Endothelial cell of umbilical vein (primary cell): ENCODE measurements at regions not wholly inside any gene's neighbourhood (a gene's known extent, or its start where the extent isn't known, plus 50 kb on each side); places are given as distances from the start of the nearest gene placed in this dataset.

ENCODE experiments used
- BruUV-seq: library from RNA; stranded (reverse); fragments of 400-500 nt; replicated peaks from 2 replicates; lab custom pipeline; 2021; lab: Mats Ljungman, UMichigan
- CTCF ChIA-PET: fragments of 300-600, 350-600 bp; sonication (Branson Sonifier 250); formaldehyde crosslinking; loops from one replicate; lab custom pipeline; 2021; ENCODE audit warnings: antibody characterized with exemption, inconsistent platforms; lab: Charles Lee
- POLR2A ChIA-PET: fragments of 300-600, 350-600 bp; sonication (Branson Sonifier 250); formaldehyde crosslinking; loops from one replicate; lab custom pipeline; 2021; ENCODE audit warnings: antibody characterized with exemption, inconsistent platforms; lab: Charles Lee
- DNase-seq: peaks from one replicate; pipeline ENCODE4 v3.0.0-alpha.2; 2011; ENCODE audit warnings: low read depth, low spot score
- FAIRE-seq: peaks from 2 replicates; lab custom pipeline; 2011; peaks lifted over from hg19 to GRCh38; lab: Jason Lieb, UNC
- H2AFZ ChIP-seq: 2 replicates; pipeline ENCODE4 v1.6.0; 2012; ENCODE audit warnings: low read depth, low read length, control low read depth, inconsistent platforms
- H3K27ac ChIP-seq: 2 replicates; pipeline ENCODE4 v1.5.1; 2011; ENCODE audit warnings: low read depth, mild to moderate bottlenecking, control low read depth, low read length, moderate library complexity; ENCODE audit not compliant: insufficient read depth
- H3K27me3 ChIP-seq, 2 experiments: 2 replicates each; pipeline versions ENCODE4 v1.6.0 to v1.6.1; 2011; ENCODE audit warnings: low read length in 2 of 2, mixed read lengths in 1 of 2; ENCODE audit not compliant: control insufficient read depth in 2 of 2, insufficient read depth in 2 of 2
- H3K36me3 ChIP-seq, 2 experiments: 2 replicates in 1 of 2; 3 replicates in 1 of 2; pipeline ENCODE4 v1.5.1; 2011; ENCODE audit warnings: low read length in 2 of 2, mild to moderate bottlenecking in 1 of 2, moderate library complexity in 1 of 2; ENCODE audit not compliant: control insufficient read depth in 2 of 2, insufficient read depth in 2 of 2; ENCODE audit errors: extremely low read depth in 1 of 2
- H3K4me1 ChIP-seq: 3 replicates; pipeline ENCODE4 v1.5.1; 2011; ENCODE audit warnings: mild to moderate bottlenecking, low read length; ENCODE audit not compliant: control insufficient read depth, insufficient read depth; ENCODE audit errors: extremely low read depth
- H3K4me2 ChIP-seq: 2 replicates; pipeline ENCODE4 v1.6.1; 2011; ENCODE audit warnings: low read length, control low read depth, mixed read lengths; ENCODE audit not compliant: insufficient read depth
- H3K4me3 ChIP-seq, 3 experiments: fragments of 200-600 bp in 1 of 3; sonication (generic), shearing (Covaris generic) in 1 of 3; replicated peaks in 1 of 3; 2 replicates each; pipeline ENCODE4 v1.5.1; 2011 to 2016; ENCODE audit warnings: control low read depth in 3 of 3, low read length in 3 of 3, mild to moderate bottlenecking in 2 of 3, inconsistent platforms in 1 of 3, low read depth in 1 of 3, moderate library complexity in 1 of 3; ENCODE audit not compliant: insufficient read depth in 1 of 3
- H3K79me2 ChIP-seq: 2 replicates; pipeline ENCODE4 v1.6.0; 2012; ENCODE audit warnings: low read length, inconsistent platforms; ENCODE audit not compliant: control insufficient read depth, insufficient read depth
- H3K9ac ChIP-seq: replicated peaks from 2 replicates; pipeline ENCODE3; 2011; ENCODE audit warnings: low read length, control low read depth; ENCODE audit not compliant: insufficient read depth; ENCODE audit errors: extremely low read depth
- H3K9me1 ChIP-seq: replicated peaks from 3 replicates; pipeline ENCODE4 v1.6.0; 2011; ENCODE audit warnings: mild to moderate bottlenecking, low read length; ENCODE audit not compliant: control insufficient read depth, insufficient read depth; ENCODE audit errors: extremely low read depth
- H3K9me3 ChIP-seq: replicated peaks from 2 replicates; pipeline ENCODE4 v1.5.1; 2012; ENCODE audit warnings: low read length, inconsistent platforms; ENCODE audit not compliant: control insufficient read depth, insufficient read depth
- H4K20me1 ChIP-seq: replicated peaks from 2 replicates; pipeline ENCODE3; 2011; ENCODE audit warnings: mild to moderate bottlenecking, low read length; ENCODE audit not compliant: control insufficient read depth, insufficient read depth; ENCODE audit errors: extremely low read depth
- CTCF ChIP-seq, 2 donors: IDR thresholded peaks; 1 replicate in 1 of 2; 2 replicates in 1 of 2; pipeline ENCODE4 v1.5.1; 2011; ENCODE audit warnings: low read length in 2 of 2, mild to moderate bottlenecking in 2 of 2, moderate library complexity in 2 of 2, control low read depth in 1 of 2, inconsistent platforms in 1 of 2, low read depth in 1 of 2; ENCODE audit not compliant: insufficient read depth in 1 of 2; ENCODE audit errors: extremely low read depth in 1 of 2
- EZH2 ChIP-seq: IDR thresholded peaks from 2 replicates; pipeline ENCODE4 v1.6.1; 2012; ENCODE audit warnings: borderline replicate concordance, low read depth, mild to moderate bottlenecking, moderate library complexity, low read length, inconsistent platforms; ENCODE audit not compliant: severe bottlenecking
- FOS ChIP-seq: IDR thresholded peaks from 2 replicates; pipeline ENCODE4 v1.6.1; 2011; ENCODE audit warnings: mild to moderate bottlenecking, low read length, moderate library complexity, borderline replicate concordance; ENCODE audit not compliant: insufficient read depth
- GATA2 ChIP-seq: IDR thresholded peaks from 2 replicates; pipeline ENCODE4 v1.7.0; 2011; ENCODE audit warnings: low read depth, mild to moderate bottlenecking, moderate library complexity, mixed read lengths, low read length; ENCODE audit not compliant: insufficient read length, insufficient read depth
- JUN ChIP-seq: IDR thresholded peaks from 2 replicates; pipeline ENCODE4 v1.6.1; 2011; ENCODE audit warnings: borderline replicate concordance, low read depth; ENCODE audit not compliant: insufficient read length, insufficient read depth
- MYC ChIP-seq: IDR thresholded peaks from one replicate; pipeline ENCODE4 v1.6.1; 2011; ENCODE audit warnings: mild to moderate bottlenecking, low read depth, low read length
- POLR2A ChIP-seq: IDR thresholded peaks from 2 replicates; pipeline ENCODE4 v1.6.1; 2012; ENCODE audit warnings: low read depth, mild to moderate bottlenecking, control low read depth, low read length
- POLR2AphosphoS5 ChIP-seq: IDR thresholded peaks from 2 replicates; pipeline ENCODE4 v1.6.1; 2012; ENCODE audit warnings: low read depth, mild to moderate bottlenecking, control low read depth, low read length, moderate library complexity; ENCODE audit not compliant: insufficient read depth
- dilution Hi-C: fragments of 300-500 bp; cut with MboI; formaldehyde crosslinking; loops from one replicate; pipeline ENCODE4 v1.15.0; 2019; ENCODE audit warnings: low sequenced_read_pairs; ENCODE audit not compliant: extremely low pct_ligation_motif_present
- intact Hi-C: fragments of 100-400 bp; cut with micrococcal nuclease; formaldehyde crosslinking; loops from one replicate; pipeline ENCODE4 v1.10.0; 2022
- TF ChIP-seq, protein P1 (sequence below): IDR thresholded peaks from 2 replicates; pipeline ENCODE4 v1.6.1; 2011; ENCODE audit not compliant: insufficient read depth, insufficient read length

- TF ChIP-seq POLR2A (no peak), MYC (no peak), POLR2AphosphoS5 (no peak), CTCF (IDR thresholded peaks at IDR 0.05; ENCODE audit: extremely low read depth in 1 of 2, insufficient read depth in 1 of 2, low read depth in 1 of 2, low read length in 2 of 2) (no peak), GATA2 (no peak), JUN (no peak), FOS (no peak), EZH2 (no peak)
- TF ChIP-seq, protein P1, sequence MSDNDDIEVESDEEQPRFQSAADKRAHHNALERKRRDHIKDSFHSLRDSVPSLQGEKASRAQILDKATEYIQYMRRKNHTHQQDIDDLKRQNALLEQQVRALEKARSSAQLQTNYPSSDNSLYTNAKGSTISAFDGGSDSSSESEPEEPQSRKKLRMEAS: no peak
- intact Hi-C loops: no loop called here
- Histone ChIP-seq H2AFZ (no peak overlapping the region), H3K4me3 (no peak overlapping the region), H3K36me3 (no peaks in the 10 kb centered on the region), H3K9ac (no peak overlapping the region), H3K9me1 (no peaks in the 10 kb centered on the region), H3K4me2 (no peak overlapping the region), H3K27me3 (no peaks in the 10 kb centered on the region), H4K20me1 (no peaks in the 10 kb centered on the region), H3K27ac (no peak overlapping the region), H3K9me3 (no peaks in the 10 kb centered on the region), H3K79me2 (no peaks in the 10 kb centered on the region), H3K4me1 (no peaks in the 10 kb centered on the region)
- ChIA-PET CTCF (no interaction called here), POLR2A (no interaction called here)
- FAIRE-seq (no peak), DNase-seq (no peak)
- BruUV-seq: no TSS peak
- dilution Hi-C loops: no loop called here
These were observed 661.1 kb downstream of the BRINP3 start for GRCh38 chr1:189816558-189816957.
